Endothelial cell of umbilical vein (primary cell): ENCODE measurements at regions not wholly inside any gene's neighbourhood (a gene's known extent, or its start where the extent isn't known, plus 50 kb on each side); places are given as distances from the start of the nearest gene placed in this dataset.

Experiments
- BruUV-seq: library from RNA; stranded (reverse); fragments of 400-500 nt; replicated peaks from 2 replicates; lab custom pipeline; 2021; lab: Mats Ljungman, UMichigan
- CTCF ChIA-PET: fragments of 300-600, 350-600 bp; sonication (Branson Sonifier 250); formaldehyde crosslinking; loops from one replicate; lab custom pipeline; 2021; ENCODE audit warnings: antibody characterized with exemption, inconsistent platforms; lab: Charles Lee
- POLR2A ChIA-PET: fragments of 300-600, 350-600 bp; sonication (Branson Sonifier 250); formaldehyde crosslinking; loops from one replicate; lab custom pipeline; 2021; ENCODE audit warnings: antibody characterized with exemption, inconsistent platforms; lab: Charles Lee
- DNase-seq: peaks from one replicate; pipeline ENCODE4 v3.0.0-alpha.2; 2011; ENCODE audit warnings: low read depth, low spot score
- FAIRE-seq: peaks from 2 replicates; lab custom pipeline; 2011; peaks lifted over from hg19 to GRCh38; lab: Jason Lieb, UNC
- H2AFZ ChIP-seq: 2 replicates; pipeline ENCODE4 v1.6.0; 2012; ENCODE audit warnings: low read depth, low read length, control low read depth, inconsistent platforms
- H3K27ac ChIP-seq: 2 replicates; pipeline ENCODE4 v1.5.1; 2011; ENCODE audit warnings: low read depth, mild to moderate bottlenecking, control low read depth, low read length, moderate library complexity; ENCODE audit not compliant: insufficient read depth
- H3K27me3 ChIP-seq, 2 experiments: 2 replicates each; pipeline versions ENCODE4 v1.6.0 to v1.6.1; 2011; ENCODE audit warnings: low read length in 2 of 2, mixed read lengths in 1 of 2; ENCODE audit not compliant: control insufficient read depth in 2 of 2, insufficient read depth in 2 of 2
- H3K36me3 ChIP-seq, 2 experiments: 2 replicates in 1 of 2; 3 replicates in 1 of 2; pipeline ENCODE4 v1.5.1; 2011; ENCODE audit warnings: low read length in 2 of 2, mild to moderate bottlenecking in 1 of 2, moderate library complexity in 1 of 2; ENCODE audit not compliant: control insufficient read depth in 2 of 2, insufficient read depth in 2 of 2; ENCODE audit errors: extremely low read depth in 1 of 2
- H3K4me1 ChIP-seq: 3 replicates; pipeline ENCODE4 v1.5.1; 2011; ENCODE audit warnings: mild to moderate bottlenecking, low read length; ENCODE audit not compliant: control insufficient read depth, insufficient read depth; ENCODE audit errors: extremely low read depth
- H3K4me2 ChIP-seq: 2 replicates; pipeline ENCODE4 v1.6.1; 2011; ENCODE audit warnings: low read length, control low read depth, mixed read lengths; ENCODE audit not compliant: insufficient read depth
- H3K4me3 ChIP-seq, 3 experiments: fragments of 200-600 bp in 1 of 3; sonication (generic), shearing (Covaris generic) in 1 of 3; replicated peaks in 1 of 3; 2 replicates each; pipeline ENCODE4 v1.5.1; 2011 to 2016; ENCODE audit warnings: control low read depth in 3 of 3, low read length in 3 of 3, mild to moderate bottlenecking in 2 of 3, inconsistent platforms in 1 of 3, low read depth in 1 of 3, moderate library complexity in 1 of 3; ENCODE audit not compliant: insufficient read depth in 1 of 3
- H3K79me2 ChIP-seq: 2 replicates; pipeline ENCODE4 v1.6.0; 2012; ENCODE audit warnings: low read length, inconsistent platforms; ENCODE audit not compliant: control insufficient read depth, insufficient read depth
- H3K9ac ChIP-seq: replicated peaks from 2 replicates; pipeline ENCODE3; 2011; ENCODE audit warnings: low read length, control low read depth; ENCODE audit not compliant: insufficient read depth; ENCODE audit errors: extremely low read depth
- H3K9me1 ChIP-seq: replicated peaks from 3 replicates; pipeline ENCODE4 v1.6.0; 2011; ENCODE audit warnings: mild to moderate bottlenecking, low read length; ENCODE audit not compliant: control insufficient read depth, insufficient read depth; ENCODE audit errors: extremely low read depth
- H3K9me3 ChIP-seq: replicated peaks from 2 replicates; pipeline ENCODE4 v1.5.1; 2012; ENCODE audit warnings: low read length, inconsistent platforms; ENCODE audit not compliant: control insufficient read depth, insufficient read depth
- H4K20me1 ChIP-seq: replicated peaks from 2 replicates; pipeline ENCODE3; 2011; ENCODE audit warnings: mild to moderate bottlenecking, low read length; ENCODE audit not compliant: control insufficient read depth, insufficient read depth; ENCODE audit errors: extremely low read depth
- EZH2 ChIP-seq: IDR thresholded peaks from 2 replicates; pipeline ENCODE4 v1.6.1; 2012; ENCODE audit warnings: borderline replicate concordance, low read depth, mild to moderate bottlenecking, moderate library complexity, low read length, inconsistent platforms; ENCODE audit not compliant: severe bottlenecking
- FOS ChIP-seq: IDR thresholded peaks from 2 replicates; pipeline ENCODE4 v1.6.1; 2011; ENCODE audit warnings: mild to moderate bottlenecking, low read length, moderate library complexity, borderline replicate concordance; ENCODE audit not compliant: insufficient read depth
- GATA2 ChIP-seq: IDR thresholded peaks from 2 replicates; pipeline ENCODE4 v1.7.0; 2011; ENCODE audit warnings: low read depth, mild to moderate bottlenecking, moderate library complexity, mixed read lengths, low read length; ENCODE audit not compliant: insufficient read length, insufficient read depth
- JUN ChIP-seq: IDR thresholded peaks from 2 replicates; pipeline ENCODE4 v1.6.1; 2011; ENCODE audit warnings: borderline replicate concordance, low read depth; ENCODE audit not compliant: insufficient read length, insufficient read depth
- MAX ChIP-seq: IDR thresholded peaks from 2 replicates; pipeline ENCODE4 v1.6.1; 2011; ENCODE audit not compliant: insufficient read depth, insufficient read length
- MYC ChIP-seq: IDR thresholded peaks from one replicate; pipeline ENCODE4 v1.6.1; 2011; ENCODE audit warnings: mild to moderate bottlenecking, low read depth, low read length
- POLR2A ChIP-seq: IDR thresholded peaks from 2 replicates; pipeline ENCODE4 v1.6.1; 2012; ENCODE audit warnings: low read depth, mild to moderate bottlenecking, control low read depth, low read length
- POLR2AphosphoS5 ChIP-seq: IDR thresholded peaks from 2 replicates; pipeline ENCODE4 v1.6.1; 2012; ENCODE audit warnings: low read depth, mild to moderate bottlenecking, control low read depth, low read length, moderate library complexity; ENCODE audit not compliant: insufficient read depth
- dilution Hi-C: fragments of 300-500 bp; cut with MboI; formaldehyde crosslinking; loops from one replicate; pipeline ENCODE4 v1.15.0; 2019; ENCODE audit warnings: low sequenced_read_pairs; ENCODE audit not compliant: extremely low pct_ligation_motif_present
- intact Hi-C: fragments of 100-400 bp; cut with micrococcal nuclease; formaldehyde crosslinking; loops from one replicate; pipeline ENCODE4 v1.10.0; 2022
- TF ChIP-seq, protein P1 (sequence below), 2 donors: IDR thresholded peaks; 1 replicate in 1 of 2; 2 replicates in 1 of 2; pipeline ENCODE4 v1.5.1; 2011; ENCODE audit warnings: low read length in 2 of 2, mild to moderate bottlenecking in 2 of 2, moderate library complexity in 2 of 2, control low read depth in 1 of 2, inconsistent platforms in 1 of 2, low read depth in 1 of 2; ENCODE audit not compliant: insufficient read depth in 1 of 2; ENCODE audit errors: extremely low read depth in 1 of 2

- intact Hi-C loops = loop anchor here (2.0 kb wide), 1 partner anchor 266 kb away; the partner anchor contains the start of gene HES1
- CTCF ChIA-PET = interaction anchor here (0.8 to 1.6 kb wide), 2 partner anchors 45 to 445 kb away, joined by 4 read pairs; no protein-coding TSS in a partner anchor
- no peak overlapping the region for H3K9ac ChIP-seq
- DNase-seq = no peak
- TF ChIP-seq MAX = no peak
- no peak for TF ChIP-seq JUN
- TF ChIP-seq EZH2 = no peak
- no peak for TF ChIP-seq GATA2
- no peak for TF ChIP-seq FOS
- TF ChIP-seq POLR2A = no peak
- no peak for TF ChIP-seq MYC
- TF ChIP-seq, protein P1, sequence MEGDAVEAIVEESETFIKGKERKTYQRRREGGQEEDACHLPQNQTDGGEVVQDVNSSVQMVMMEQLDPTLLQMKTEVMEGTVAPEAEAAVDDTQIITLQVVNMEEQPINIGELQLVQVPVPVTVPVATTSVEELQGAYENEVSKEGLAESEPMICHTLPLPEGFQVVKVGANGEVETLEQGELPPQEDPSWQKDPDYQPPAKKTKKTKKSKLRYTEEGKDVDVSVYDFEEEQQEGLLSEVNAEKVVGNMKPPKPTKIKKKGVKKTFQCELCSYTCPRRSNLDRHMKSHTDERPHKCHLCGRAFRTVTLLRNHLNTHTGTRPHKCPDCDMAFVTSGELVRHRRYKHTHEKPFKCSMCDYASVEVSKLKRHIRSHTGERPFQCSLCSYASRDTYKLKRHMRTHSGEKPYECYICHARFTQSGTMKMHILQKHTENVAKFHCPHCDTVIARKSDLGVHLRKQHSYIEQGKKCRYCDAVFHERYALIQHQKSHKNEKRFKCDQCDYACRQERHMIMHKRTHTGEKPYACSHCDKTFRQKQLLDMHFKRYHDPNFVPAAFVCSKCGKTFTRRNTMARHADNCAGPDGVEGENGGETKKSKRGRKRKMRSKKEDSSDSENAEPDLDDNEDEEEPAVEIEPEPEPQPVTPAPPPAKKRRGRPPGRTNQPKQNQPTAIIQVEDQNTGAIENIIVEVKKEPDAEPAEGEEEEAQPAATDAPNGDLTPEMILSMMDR (IDR thresholded peaks at IDR 0.05; ENCODE audit: extremely low read depth in 1 of 2, insufficient read depth in 1 of 2, low read depth in 1 of 2, low read length in 2 of 2) = no peak
- TF ChIP-seq POLR2AphosphoS5 = no peak
- H3K36me3 ChIP-seq = no peaks in the 10 kb centered on the region
- H4K20me1 ChIP-seq = no peaks in the 10 kb centered on the region
- no peak overlapping the region for H2AFZ ChIP-seq
- H3K4me2 ChIP-seq = no peak overlapping the region
- H3K27me3 ChIP-seq = no peaks in the 10 kb centered on the region
- no TSS peak for BruUV-seq
- peaks cover 37% of the 10 kb centered on the region for H3K4me1 ChIP-seq
- no peak overlapping the region for H3K4me3 ChIP-seq
- no peak for FAIRE-seq
- dilution Hi-C loops = no loop called here
- no peaks in the 10 kb centered on the region for H3K9me1 ChIP-seq
- H3K79me2 ChIP-seq = no peaks in the 10 kb centered on the region
- H3K9me3 ChIP-seq = no peaks in the 10 kb centered on the region
- POLR2A ChIA-PET = no interaction called here
- no peak overlapping the region for H3K27ac ChIP-seq
These were observed 264.8 kb upstream of the HES1 start for GRCh38 chr3:193871220-193871485.
